T1000 (cell line): ENCODE measurements at regions not wholly inside any gene's neighbourhood (a gene's known extent, or its start where the extent isn't known, plus 50 kb on each side); places are given as distances from the start of the nearest gene placed in this dataset.

Experiments
- DNase-seq: peaks from one replicate; lab custom pipeline; 2025; ENCODE audit warnings: mixed read lengths; lab: John Stamatoyannopoulos, UW

GRCh38 chr5:67515020-67515689, 318.6 kb upstream of the CD180 start:
- no peak for DNase-seq

DNA sequence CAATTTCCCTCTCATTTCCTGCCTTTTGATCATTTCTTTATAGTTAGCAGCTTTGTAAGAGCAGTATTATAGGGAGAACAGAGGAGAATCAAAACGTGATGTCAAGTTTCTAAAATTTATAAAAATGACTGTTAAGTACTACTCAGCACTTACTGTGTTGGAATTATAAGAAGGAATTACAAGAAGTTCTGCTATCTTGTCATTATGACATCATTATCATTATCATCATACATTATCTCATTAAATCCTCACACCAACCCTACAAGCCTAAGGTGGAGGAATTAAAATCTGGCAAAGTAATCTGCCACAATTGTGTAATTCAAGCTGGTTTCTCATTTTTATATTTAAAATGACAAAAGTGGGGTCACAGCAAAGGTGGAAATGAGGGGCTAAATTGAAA, 316.2 kb upstream of the CD180 start:
- DNase-seq: no peak

DNA sequence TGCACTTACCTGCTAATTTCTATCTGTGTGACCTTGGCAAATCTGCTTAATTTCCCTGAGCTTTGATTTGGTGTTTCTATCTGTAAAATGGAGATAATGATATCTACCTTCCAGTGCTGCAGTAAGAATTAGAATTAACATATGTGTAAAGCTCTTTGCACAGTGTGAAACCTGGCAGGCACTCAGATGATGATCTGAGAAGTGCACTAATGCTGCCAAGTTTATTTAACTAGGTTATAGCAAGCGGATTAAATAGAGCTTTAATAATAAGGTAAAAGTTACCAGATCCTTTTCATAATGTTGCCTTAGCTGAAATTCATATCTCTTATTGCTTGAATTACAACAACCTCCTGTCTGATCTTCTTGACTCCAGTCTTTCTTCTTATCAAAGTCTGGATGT, 315.3 kb upstream of the CD180 start:
- DNase-seq: no peak

DNA sequence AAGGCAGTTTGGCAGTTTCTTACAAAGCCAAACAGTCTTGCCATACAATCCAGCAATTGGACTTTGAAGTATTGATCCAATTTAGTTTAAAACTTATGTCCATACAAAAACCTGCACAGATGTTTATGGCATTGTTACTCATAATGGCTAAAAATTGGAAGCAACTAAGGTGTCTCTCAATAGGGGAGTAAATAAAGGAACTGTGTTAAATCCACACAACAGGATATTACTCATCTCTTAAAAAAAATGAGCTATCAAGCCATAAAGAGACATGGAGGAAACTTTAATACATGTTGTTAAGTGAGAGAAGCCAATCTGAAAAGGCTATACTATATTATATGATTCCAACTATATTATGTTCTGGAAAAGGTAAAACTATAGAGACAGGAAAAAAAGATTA, 313.6 kb upstream of the CD180 start:
- DNase-seq: no peak

DNA sequence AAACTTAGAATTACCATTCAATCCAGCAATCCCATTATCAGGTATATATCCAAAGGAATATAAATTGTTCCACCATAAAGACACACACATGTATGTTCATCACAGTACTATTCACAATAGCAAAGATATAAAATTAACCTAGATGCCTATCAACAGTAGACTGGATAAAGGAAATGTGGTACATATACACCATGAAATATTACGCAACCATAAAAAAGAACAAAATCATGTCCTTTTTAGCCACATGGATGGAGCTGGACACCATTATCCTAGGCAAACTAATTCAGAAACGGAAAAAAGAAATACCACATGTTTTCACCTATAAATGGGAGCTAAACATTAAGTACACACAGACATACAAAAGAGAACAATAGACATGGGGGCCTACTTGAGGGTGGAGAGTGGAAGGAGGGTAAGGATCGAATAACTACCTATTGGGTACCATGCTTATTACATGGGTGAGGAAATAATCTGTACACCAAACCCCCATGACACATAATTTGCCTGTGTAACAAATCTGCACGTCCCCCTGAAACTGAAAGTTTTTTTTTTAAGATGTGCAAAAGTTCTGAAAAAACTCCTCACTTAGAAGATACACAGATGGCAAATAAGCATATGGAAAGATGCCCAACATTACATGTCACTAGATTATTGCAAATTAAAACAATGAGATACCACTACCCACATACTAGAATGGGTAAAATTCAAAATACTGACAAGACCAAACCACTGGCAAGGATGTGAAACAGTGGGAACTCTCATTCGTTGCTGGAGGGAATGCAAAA, 313.0 kb upstream of the CD180 start:
- no peak for DNase-seq

DNA sequence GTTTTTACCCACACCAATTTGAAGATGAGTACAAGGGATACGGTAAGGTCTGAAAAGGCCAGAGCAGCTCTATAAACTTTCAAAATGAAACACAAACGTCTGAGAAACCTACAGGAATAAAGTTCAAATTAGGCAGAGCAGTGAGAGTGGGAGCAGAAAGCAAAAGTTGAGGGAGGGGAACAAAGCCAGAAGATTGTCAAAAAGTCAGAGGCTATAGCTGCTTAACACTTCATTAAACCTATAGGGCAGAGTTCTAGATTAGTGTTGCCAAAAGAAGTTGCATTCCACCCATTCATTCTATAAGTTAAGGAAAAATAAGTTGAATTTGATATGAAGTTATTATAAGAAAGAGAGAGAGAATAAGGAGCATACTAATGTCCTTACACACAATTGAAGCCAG, 309.6 kb upstream of the CD180 start:
- no peak for DNase-seq

DNA sequence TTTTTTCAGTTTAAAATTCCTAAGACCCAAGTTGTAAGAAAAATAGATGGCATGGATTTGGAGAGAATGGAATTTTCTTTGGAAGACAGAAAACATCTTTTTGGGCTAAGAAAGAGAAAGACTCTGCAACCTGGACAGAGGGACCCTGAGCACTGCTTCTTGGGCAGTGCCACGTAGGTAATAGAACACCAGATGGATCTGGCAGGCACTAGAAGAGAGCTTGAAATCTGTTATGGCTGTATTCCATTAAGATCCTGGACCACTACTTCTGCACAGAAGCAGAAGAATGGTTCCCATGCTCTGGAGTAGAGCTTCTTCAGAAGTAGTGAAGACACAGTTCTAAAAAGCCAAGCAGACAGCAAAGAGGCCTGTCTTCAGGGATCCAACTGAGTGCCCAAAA, 306.4 kb upstream of the CD180 start:
- DNase-seq: no peak

DNA sequence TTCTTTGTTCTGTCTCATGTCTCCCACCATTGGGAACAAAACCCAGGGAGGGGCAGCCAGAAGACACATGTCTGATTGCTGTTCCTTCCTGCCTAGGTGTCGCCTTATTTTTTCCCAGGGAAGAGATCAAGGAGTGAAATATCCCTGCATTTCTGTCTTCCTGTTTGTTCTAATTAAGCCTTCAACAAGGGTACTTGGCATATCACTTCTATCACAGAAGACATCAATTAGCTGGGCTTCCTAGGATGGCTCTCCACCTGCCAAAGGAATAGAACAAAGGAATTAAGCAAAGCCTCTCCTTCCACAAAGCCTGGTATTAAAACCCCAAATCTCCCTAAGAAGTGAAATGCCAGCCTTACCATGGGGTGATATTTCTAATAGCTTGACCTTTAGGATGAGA, 299.5 kb upstream of the CD180 start:
- no peak for DNase-seq

DNA sequence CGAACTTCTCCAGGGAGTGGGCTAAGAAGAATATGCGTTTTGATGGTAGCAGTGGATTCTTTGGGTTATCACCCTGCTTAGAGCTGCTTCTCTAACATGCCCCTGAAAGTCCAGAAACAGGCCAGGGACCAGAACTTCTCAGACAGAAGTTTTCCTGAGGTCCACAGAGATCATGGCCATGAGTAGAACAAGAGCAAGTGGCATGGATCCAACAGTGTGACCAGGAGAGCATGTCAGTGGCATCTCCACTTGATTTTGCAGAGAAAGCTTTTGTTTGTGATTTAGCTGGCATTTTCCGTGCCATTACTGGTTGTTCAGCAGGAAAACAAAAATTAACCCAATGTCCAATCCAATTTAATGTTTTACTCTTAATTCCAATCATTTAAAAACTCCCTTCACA, 298.5 kb upstream of the CD180 start:
- DNase-seq: no peak

GRCh38 chr5:67494186-67494855, 297.7 kb upstream of the CD180 start:
- no peak for DNase-seq

DNA sequence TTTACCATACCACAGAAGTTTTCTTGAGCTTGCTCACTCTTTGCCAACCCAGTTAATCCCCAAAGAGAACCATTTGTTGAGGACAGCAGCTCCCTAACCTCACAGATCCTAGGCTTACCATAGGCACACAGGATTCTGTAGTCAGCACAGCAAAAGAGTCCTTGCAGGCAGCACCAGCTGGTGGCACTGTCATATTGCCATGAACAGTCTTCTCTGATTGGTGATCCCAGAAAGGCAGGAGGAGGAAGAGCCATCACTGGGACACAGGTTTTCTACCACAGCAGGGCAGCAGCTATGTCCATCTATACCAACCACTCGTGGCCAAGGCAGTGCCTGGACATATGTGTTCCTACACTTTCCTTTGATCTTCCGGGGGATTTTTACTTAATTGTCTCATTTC, 297.1 kb upstream of the CD180 start:
- DNase-seq: no peak

- DNase-seq: no peak
These were observed 294.1 kb upstream of the CD180 start for GRCh38 chr5:67490543-67491321.

- no peak for DNase-seq
These were observed 292.3 kb upstream of the CD180 start for GRCh38 chr5:67488885-67489284.

- no peak for DNase-seq
These were observed 291.3 kb upstream of the CD180 start for GRCh38 chr5:67487862-67488261.

GRCh38 chr5:67483453-67484030, 286.9 kb upstream of the CD180 start:
- no peak for DNase-seq

GRCh38 chr5:67481362-67481761, 284.8 kb upstream of the CD180 start:
- no peak for DNase-seq

GRCh38 chr5:67478337-67478736, 281.7 kb upstream of the CD180 start:
- no peak for DNase-seq

- DNase-seq: no peak
These were observed 280.4 kb upstream of the CD180 start for GRCh38 chr5:67476995-67477394.

DNA sequence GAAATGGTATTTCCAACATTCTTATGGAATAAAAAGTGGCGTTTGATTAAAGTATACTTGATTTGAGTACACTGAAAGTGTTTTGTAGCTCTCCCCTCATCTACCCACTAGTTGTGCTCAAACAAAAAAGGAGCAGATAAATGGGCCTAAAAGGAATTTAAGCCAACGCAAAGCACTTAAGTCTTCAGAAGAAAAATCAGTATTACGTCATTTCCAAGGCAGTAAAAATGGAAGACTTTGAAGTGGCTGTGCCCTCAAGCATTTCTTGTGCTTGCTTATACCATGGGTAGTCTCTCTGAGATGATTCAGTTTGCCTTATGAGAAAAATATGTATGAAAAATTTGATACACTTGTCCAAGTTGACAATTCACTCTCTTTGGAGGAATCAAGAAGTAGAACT, 279.9 kb upstream of the CD180 start:
- DNase-seq: no peak

- no peak for DNase-seq
These were observed 278.9 kb upstream of the CD180 start for GRCh38 chr5:67475489-67475888.

DNA sequence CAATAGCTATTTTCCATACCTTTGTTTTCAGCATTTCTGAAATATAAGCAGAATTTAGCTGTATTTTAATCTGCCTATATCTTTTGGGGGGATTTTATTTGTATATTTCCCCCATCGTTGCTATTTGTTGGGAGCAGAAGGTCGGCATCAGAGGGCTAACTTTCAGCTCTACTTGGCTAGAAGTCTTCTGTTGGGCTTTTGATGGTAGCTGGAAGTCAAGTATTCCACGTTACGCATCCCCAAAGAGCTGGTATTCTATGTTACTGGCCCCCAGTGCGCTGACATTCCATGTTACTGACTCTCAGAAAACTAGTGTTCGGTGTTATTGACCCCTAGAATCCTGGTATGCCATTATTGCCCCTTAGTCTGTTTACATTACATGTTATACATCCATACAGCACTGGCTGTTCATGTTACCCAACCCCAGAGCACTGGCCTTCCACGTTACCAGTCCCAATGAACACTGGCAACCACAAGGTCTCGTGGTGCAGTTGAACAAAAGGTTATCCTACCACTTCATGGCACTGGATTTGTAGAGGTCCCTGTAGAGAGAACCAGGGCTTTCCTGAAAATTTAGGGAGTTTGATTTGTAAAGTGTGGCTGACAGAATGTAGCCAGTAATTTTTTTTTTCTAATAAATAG, 278.1 kb upstream of the CD180 start:
- DNase-seq: no peak

DNA sequence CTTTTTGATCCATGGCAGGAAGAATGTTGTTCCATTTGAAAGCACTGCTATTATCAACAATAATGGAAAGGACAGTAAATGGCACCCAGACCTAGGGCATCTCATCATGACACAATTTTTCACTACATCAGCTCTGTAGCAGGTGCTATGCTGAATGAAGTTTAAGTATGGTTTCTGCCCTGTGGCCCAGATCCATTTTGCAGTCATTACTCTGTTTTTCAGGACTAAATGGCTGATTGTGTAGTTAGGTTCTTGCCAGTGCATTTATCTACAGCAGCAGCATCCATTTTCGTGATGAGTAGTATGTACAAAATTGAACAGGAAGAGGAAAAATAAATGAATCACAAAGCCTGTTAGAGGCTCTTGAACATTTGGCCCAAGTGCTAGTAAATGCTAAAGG, 270.5 kb upstream of the CD180 start:
- no peak for DNase-seq
